ENCODE measurements at regions not wholly inside any gene's neighbourhood (a gene's known extent, or its start where the extent isn't known, plus 50 kb on each side); places are given as distances from the start of the nearest gene placed in this dataset.

DNA sequence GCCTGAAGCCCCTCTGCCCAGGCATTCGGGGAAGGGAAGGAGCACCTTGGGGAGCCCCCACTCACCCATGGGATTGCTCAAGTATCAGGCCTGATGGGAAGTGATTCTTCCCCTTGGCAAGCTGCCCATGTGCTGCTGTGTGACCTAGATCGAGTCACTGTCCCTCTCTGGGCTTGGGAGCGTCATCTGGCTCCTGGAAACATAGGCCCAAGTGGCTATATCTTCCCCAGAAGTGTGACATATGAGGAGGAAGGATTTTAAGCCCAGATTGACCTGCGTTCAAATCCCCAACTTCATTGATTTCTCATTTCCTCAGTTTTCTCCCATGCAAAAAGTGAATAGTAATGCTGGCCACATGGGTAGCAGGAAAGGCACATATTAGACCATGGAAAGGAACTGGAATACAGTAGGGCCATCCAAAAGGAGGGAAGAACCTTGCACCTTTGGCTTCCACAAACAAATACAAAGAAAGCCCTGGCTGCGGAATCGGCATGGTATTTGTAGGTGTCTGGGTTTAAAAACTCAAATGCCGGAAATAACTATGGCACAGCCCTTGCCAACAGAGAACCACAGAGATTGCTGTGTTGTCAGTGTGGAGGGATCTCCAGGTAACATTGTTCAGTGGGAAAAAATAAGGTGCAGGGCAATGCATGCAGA lies 169.5 kb upstream of the ZMIZ1 start:
- DNase-seq, result no peak

GRCh38 chr10:78899996-78900714 lies 168.6 kb upstream of the ZMIZ1 start:
- DNase-seq, result no peak

- no peak for DNase-seq
Observed at GRCh38 chr10:78900715-78901430, 167.9 kb upstream of the ZMIZ1 start.

DNA sequence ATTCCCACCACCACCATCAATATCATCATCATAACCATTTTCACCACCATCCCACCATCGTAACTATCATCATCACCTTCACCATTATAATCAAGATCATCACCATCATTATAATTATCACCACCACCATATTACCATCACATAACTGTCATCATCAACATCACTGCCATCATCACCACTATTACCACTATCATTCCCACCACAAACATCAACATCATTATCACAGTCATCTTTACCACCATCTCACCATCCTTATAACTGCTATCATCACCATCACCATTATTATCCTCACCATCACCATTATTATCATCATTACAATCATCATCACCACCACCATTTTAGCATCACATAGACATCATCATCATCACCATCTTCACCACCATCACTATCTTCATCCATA lies 167.1 kb upstream of the ZMIZ1 start:
- no peak for DNase-seq

DNA sequence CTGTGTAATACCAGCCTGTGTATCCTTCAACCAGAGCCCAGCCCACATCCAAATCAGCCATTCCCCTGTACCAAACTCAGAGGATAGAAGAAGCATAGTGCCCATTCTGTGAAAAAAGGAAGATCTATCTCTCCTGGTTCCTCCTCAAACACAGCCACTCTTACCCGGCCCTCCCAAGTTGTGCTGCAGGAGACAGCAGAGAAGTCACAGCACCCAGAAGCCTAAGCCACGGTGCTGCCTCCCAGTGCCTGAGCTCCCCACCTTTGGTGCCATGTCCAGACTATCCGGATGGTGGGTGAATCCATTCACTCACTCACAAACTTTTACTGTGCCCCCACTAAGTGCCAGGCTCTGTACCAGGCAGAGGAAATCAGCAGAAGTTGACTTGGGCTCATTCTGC lies 166.0 kb upstream of the ZMIZ1 start:
- DNase-seq, result no peak

GRCh38 chr10:78903341-78903940 lies 165.3 kb upstream of the ZMIZ1 start:
- DNase-seq, result no peak

DNA sequence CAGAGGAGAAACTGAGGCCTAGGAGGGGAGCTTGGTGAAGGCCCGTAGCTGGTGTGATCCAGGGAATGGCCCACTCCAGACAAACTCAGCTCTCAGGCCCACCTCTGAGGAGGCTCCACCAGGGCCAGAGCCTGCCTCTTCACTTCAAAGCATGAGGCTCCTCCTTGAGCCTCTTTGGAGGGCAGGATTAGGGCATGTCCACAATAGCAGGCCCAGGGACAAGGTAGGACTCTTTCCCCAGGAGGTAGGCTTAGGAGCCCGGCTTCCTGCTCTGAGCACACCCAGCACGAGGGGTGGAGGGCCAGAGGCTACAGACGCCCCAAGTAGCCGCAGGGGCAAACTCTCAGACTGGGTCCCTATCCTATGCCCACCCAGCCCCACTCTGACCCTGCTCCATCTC lies 164.6 kb upstream of the ZMIZ1 start:
- no peak for DNase-seq

DNA sequence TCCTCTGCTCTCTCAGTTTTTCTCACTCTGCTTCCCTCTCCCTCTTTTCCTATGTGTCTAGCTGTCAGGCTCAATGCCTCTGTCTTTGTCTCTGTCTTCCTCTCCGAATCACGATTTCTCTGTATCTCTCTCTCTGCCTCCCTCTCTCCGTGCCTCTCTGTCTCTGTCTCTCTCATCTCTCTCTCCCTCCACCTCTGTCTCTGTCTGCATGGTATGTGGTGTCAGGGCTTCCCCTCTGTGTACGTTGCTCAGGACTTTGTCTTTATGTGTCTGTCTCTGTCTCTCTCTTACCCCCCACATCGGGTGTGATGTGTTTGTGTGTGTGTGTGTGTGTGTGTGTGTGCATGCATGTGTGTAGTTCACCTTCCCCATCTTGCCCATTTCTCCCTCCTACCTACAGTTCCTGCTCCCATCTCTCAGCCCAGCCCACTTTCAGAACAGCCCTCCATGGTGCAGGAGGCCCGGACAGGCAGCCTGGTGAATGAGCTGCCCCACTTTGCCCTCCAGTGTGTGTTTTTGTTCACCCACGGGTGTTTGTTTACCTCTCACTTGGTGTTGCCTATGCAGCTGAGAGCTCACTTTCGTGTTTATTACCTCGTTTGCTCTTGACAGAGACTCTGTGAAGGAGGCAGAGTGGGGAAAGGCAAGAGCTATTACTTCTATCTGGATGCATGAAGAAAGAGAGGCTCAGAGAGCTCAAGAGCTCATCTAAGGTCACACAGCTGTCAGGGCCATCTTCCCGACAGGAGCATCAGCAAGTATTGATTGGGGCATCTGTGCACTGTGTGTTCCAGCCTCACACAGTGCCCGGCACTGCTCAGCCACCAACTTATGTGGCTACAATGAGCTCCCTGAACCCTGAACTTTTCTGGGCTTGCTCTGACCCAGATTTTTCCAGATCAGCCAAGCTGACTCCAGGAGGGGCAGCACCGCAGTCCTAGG lies 163.5 kb upstream of the ZMIZ1 start:
- no peak for DNase-seq

GRCh38 chr10:78905957-78906308 lies 162.8 kb upstream of the ZMIZ1 start:
- DNase-seq, result no peak

DNA sequence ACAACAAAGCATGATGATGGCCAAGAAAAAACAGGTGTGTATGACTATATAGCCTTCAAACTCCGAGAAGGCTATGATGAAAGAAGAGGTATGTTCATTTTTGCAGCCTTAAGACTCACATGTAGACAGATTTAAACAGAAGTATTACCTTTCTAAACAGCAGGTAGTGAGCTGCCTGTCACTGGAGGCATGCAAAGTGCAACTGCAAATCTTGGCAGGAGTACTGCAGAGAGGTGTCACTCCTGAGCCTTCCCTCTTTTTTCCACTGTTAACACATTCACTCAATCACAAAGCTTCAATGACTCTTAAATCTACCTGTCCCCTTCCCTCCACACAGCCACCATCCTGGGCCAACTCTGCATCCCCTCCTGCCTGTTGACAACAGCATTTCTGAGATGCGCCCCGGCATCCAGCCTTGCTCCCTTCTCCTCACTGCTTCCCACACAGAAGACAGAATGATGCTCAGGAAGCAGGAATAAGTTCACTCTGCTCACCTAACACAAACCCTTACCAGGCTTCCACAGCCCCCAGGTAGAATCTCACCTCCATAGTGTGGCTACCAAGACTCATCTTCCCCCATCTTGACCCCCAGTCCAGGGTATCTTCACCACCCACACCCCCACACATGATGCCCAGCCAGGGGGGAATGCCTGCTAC lies 161.9 kb upstream of the ZMIZ1 start:
- no peak for DNase-seq

DNA sequence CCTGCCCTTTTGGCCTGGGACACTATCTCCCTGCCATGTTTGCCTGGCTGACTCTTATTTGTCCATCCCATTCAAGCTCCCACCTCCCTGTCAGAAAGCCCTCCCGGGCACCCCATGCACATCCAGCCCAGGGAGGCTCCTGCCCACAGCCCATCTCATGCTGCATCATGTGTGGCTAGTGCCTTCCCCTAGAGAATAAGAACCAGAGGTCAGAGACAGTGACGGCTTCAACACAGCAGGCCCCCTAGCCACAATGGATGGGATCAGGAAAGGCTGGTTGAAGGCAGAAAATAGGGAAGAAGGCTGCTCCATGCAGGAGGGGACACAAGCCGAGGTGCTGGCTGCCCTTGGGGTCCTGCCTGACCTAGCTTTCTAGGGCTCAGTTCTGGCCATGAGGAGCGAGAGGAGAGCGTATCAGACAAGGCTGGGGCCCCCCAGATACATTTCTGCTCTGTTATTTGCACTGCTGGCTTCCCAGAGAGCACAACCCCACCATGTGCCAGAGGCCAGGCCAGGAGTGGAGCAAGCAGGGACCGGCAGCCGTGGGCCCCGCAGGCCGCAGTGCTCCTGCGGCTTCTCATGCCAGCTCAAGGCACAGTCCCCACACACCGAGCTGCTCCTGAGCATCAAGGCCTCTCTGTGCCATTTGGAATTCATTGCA lies 161.1 kb upstream of the ZMIZ1 start:
- no peak for DNase-seq

DNA sequence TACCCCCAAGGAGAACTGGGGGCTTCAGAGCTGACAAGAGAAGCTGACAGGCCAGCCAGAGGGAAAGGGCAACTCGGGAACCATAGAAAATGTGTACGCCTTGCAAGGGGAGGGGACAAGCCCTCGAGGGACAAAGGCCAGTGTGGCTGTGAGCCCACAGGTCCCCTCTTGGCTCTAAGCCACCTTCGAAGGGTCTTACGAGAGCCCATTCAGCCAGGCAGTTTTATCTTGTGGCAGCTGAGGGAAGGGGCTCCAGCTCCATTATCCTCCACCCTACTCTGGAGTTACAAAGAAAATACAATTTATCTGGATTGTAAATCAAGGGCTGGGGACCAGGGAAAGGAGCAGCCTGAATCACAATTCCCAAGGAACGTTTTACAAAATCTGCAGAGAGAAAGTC lies 159.5 kb upstream of the ZMIZ1 start:
- no peak for DNase-seq

- DNase-seq, result no peak
Observed at GRCh38 chr10:78910021-78910420, 158.7 kb upstream of the ZMIZ1 start.

DNA sequence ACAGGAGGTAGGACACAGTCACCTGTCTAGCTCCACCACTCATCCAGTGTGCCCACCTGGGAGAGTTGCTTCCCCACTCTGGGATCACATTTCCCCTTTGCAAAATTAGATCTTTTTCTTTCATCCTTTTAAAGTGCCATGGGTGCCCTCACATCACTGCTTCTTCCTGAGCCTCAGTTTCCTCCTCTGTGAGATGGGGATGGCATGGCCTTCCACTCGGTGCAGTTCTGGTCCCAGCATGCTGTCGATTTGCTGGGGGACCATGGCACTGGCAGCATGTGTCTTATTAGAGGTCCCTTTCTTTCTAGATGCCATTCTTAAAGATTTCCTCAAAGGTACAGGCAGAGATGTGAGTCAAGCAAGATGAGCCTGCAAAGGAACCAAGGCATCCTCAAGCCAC lies 158.3 kb upstream of the ZMIZ1 start:
- DNase-seq, result no peak

DNA sequence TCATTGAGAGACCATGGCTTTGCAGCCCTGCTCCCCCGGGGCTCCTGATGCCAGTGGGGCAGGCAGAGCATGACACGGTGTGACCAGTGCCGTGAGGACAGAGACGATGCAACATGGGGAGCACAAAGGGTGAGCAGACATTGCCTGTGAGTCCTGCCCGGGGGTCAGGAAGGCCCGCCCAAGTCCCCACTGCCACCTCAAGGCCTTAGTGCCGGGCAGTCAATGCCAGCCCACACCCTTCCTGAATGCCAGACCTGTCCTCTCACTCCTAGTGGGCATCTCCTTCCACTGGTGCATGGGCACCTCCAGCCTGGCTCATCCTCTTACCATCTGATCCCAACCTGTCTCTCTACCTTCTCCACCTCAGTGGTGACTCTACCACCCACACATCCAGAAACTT lies 157.9 kb upstream of the ZMIZ1 start:
- DNase-seq, result no peak

GRCh38 chr10:78911533-78912340 lies 157.0 kb upstream of the ZMIZ1 start:
- no peak for DNase-seq

DNA sequence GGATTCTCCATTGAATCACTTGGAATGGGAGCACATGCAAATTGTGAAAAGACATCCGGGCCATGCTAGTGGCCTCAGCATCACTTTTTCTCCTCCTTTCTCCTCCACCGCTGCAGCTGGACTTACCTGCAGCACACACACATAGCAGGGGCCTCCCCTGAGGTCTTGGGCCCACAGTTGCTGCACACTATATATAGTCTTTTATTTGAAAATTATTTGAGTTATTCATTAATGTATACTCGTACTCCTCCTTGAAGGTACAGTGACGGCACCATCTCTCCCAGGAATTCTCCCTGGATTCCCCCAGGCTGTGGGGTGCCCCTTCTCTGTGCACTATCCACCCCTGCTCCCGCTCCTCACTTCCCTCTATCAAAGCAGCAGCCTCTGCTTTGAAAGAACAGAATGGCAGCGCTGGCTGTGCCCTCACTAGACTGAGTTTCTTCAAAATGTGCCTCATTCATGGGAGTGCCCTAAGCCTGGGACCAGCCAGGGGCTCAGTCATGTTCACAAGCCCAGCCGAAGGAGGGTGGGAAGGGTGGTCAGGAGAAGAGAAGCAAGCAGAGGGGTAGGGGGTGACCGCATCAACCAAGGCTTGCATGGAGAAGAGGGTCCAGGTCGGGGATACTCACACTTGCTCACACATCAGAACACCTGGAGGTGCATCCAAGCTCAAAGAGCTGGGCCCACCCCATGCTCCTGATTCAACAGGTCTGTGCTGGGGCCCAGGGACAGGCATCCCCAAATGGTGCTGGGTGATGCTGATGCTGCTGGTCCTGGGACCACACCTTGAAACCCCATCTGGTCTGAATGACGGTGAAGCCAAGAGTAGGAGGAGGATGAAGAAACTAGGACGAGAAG lies 156.2 kb upstream of the ZMIZ1 start:
- DNase-seq, result no peak

GRCh38 chr10:78913219-78914059 lies 155.3 kb upstream of the ZMIZ1 start:
- DNase-seq, result no peak

DNA sequence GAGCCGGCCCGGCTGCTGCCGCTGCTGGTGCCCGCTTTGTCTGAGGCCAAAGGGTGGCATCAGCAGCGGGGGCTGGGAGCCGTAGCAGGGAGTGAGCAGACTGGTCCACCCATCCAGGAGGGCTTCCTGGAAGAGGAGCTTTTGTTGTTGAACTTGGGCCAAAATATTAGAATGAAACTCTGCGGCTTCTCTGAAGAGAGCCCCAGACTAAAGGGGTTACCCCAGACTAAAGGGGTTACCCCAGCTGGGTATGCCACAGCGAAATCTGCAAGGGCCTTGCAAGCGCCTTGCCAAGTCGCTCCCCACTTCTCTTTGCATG lies 154.7 kb upstream of the ZMIZ1 start:
- no peak for DNase-seq
